GM12864 (cell line): ENCODE measurements at regions not wholly inside any gene's neighbourhood (a gene's known extent, or its start where the extent isn't known, plus 50 kb on each side); places are given as distances from the start of the nearest gene placed in this dataset.

Source experiments
- DNase-seq: peaks from one replicate; pipeline ENCODE4 v3.0.0-alpha.2; 2011; ENCODE audit warnings: low read depth
- H3K4me3 ChIP-seq: 2 replicates; pipeline ENCODE4 v1.5.1; 2011; ENCODE audit warnings: mild to moderate bottlenecking, low read depth, low read length, control low read depth
- CTCF ChIP-seq: IDR thresholded peaks from 2 replicates; pipeline ENCODE4 v1.5.1; 2011; ENCODE audit warnings: low read depth, mild to moderate bottlenecking, moderate library complexity, low read length, control low read depth, inconsistent platforms; ENCODE audit errors: missing control alignments

- TF ChIP-seq CTCF = no peak
- no peak for DNase-seq
Observed at GRCh38 chr14:36047912-36048311, 128.6 kb downstream of the PTCSC3 start.

GRCh38 chr14:36035675-36036074 is 140.8 kb downstream of the PTCSC3 start:
- no peak for TF ChIP-seq CTCF
- no peak for DNase-seq
- H3K4me3 ChIP-seq = no peak overlapping the region

More at GRCh38 chr14:36047912-36048311, 128.6 kb downstream of the PTCSC3 start:
- H3K4me3 ChIP-seq = no peak overlapping the region

GRCh38 chr14:36028665-36029064 is 147.9 kb downstream of the PTCSC3 start:
- DNase-seq = no peak
- no peak for TF ChIP-seq CTCF
- H3K4me3 ChIP-seq = no peak overlapping the region

- DNase-seq = no peak
- peak; percentile 39 for TF ChIP-seq CTCF
- H3K4me3 ChIP-seq = no peak overlapping the region
Observed at GRCh38 chr14:36028218-36028617, 148.3 kb downstream of the PTCSC3 start.

- H3K4me3 ChIP-seq = no peak overlapping the region
- TF ChIP-seq CTCF = no peak
- no peak for DNase-seq
Observed at GRCh38 chr14:36027354-36027753, 149.2 kb downstream of the PTCSC3 start.

- H3K4me3 ChIP-seq = no peak overlapping the region
- no peak for DNase-seq
- TF ChIP-seq CTCF = no peak
Observed at GRCh38 chr14:36022765-36023410, 153.6 kb downstream of the PTCSC3 start.
